Activated gamma-delta T cell (primary cell): ENCODE measurements at regions not wholly inside any gene's neighbourhood (a gene's known extent, or its start where the extent isn't known, plus 50 kb on each side); places are given as distances from the start of the nearest gene placed in this dataset.
"Not testable (repeated sequence)": the region's sequence is repeated elsewhere in the genome, so short reads cannot be mapped to it uniquely, and the experiment has no call there.

Source experiments
- DNase-seq: peaks from one replicate; lab custom pipeline; 2025; lab: John Stamatoyannopoulos, UW

- DNase-seq, result not testable (repeated sequence)
Observed at GRCh38 chr14:106410229-106410628, 883.8 kb downstream of the TMEM121 start.

GRCh38 chr14:106414464-106414863 lies 888.1 kb downstream of the TMEM121 start:
- no peak for DNase-seq

- DNase-seq, result no peak
Observed at GRCh38 chr14:106417224-106418049, 891.1 kb downstream of the TMEM121 start.

GRCh38 chr14:106419376-106419965 lies 893.1 kb downstream of the TMEM121 start:
- DNase-seq, result no peak

GRCh38 chr14:106421431-106422033 lies 895.1 kb downstream of the TMEM121 start:
- not testable (repeated sequence) for DNase-seq

- DNase-seq, result no peak
Observed at GRCh38 chr14:106422066-106422465, 895.7 kb downstream of the TMEM121 start.

GRCh38 chr14:106425150-106425549 lies 898.8 kb downstream of the TMEM121 start:
- DNase-seq, result not testable (repeated sequence)

- no peak for DNase-seq
Observed at GRCh38 chr14:106436310-106436905, 910.0 kb downstream of the TMEM121 start.

- no peak for DNase-seq
Observed at GRCh38 chr14:106442857-106443256, 916.5 kb downstream of the TMEM121 start.

GRCh38 chr14:106455026-106455425 lies 928.6 kb downstream of the TMEM121 start:
- no peak for DNase-seq

- no peak for DNase-seq
Observed at GRCh38 chr14:106459971-106460730, 933.8 kb downstream of the TMEM121 start.

GRCh38 chr14:106460916-106461315 lies 934.5 kb downstream of the TMEM121 start:
- DNase-seq, result no peak

- DNase-seq, result not testable (repeated sequence)
Observed at GRCh38 chr14:106466483-106466882, 940.1 kb downstream of the TMEM121 start.

- not testable (repeated sequence) for DNase-seq
Observed at GRCh38 chr14:106468869-106469268, 942.5 kb downstream of the TMEM121 start.

GRCh38 chr14:106470028-106470427 lies 943.6 kb downstream of the TMEM121 start:
- DNase-seq, result not testable (repeated sequence)

GRCh38 chr14:106474261-106475028 lies 948.1 kb downstream of the TMEM121 start:
- DNase-seq, result not testable (repeated sequence)

- not testable (repeated sequence) for DNase-seq
Observed at GRCh38 chr14:106475214-106475613, 948.8 kb downstream of the TMEM121 start.

GRCh38 chr14:106477600-106477999 lies 951.2 kb downstream of the TMEM121 start:
- not testable (repeated sequence) for DNase-seq

GRCh38 chr14:106480287-106480686 lies 953.9 kb downstream of the TMEM121 start:
- not testable (repeated sequence) for DNase-seq

- not testable (repeated sequence) for DNase-seq
Observed at GRCh38 chr14:106482213-106482612, 955.8 kb downstream of the TMEM121 start.

GRCh38 chr14:106487600-106487999 lies 961.2 kb downstream of the TMEM121 start:
- DNase-seq, result no peak
